ENCODE measurements at regions not wholly inside any gene's neighbourhood (a gene's known extent, or its start where the extent isn't known, plus 50 kb on each side); places are given as distances from the start of the nearest gene placed in this dataset.

DNA sequence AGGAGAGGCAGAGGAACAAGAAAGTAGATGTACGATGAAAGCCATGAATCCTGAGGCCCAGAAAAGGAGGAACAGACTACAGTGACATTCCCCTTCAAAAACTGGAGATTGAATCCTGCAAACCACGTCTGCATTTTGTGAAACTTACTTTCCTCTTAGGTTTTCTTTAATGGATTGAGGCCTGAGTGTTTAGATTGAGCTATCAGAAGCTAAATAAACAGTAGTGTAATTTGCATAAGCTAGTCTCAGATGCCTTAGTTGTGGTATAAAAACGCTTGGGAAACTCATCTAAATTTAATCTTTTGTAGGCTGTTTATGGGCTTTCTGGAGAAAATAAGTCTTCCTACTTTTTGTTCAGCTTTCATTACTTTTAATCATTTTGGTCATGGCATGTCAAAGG, 94.8 kb upstream of the HDAC9 start:
- TF ChIP-seq, protein P1, sequence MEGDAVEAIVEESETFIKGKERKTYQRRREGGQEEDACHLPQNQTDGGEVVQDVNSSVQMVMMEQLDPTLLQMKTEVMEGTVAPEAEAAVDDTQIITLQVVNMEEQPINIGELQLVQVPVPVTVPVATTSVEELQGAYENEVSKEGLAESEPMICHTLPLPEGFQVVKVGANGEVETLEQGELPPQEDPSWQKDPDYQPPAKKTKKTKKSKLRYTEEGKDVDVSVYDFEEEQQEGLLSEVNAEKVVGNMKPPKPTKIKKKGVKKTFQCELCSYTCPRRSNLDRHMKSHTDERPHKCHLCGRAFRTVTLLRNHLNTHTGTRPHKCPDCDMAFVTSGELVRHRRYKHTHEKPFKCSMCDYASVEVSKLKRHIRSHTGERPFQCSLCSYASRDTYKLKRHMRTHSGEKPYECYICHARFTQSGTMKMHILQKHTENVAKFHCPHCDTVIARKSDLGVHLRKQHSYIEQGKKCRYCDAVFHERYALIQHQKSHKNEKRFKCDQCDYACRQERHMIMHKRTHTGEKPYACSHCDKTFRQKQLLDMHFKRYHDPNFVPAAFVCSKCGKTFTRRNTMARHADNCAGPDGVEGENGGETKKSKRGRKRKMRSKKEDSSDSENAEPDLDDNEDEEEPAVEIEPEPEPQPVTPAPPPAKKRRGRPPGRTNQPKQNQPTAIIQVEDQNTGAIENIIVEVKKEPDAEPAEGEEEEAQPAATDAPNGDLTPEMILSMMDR (IDR thresholded peaks at IDR 0.05) = no peak
- TF ChIP-seq POLR2A (IDR thresholded peaks at IDR 0.05) = no peak
